GM19193 (cell line): ENCODE measurements at regions not wholly inside any gene's neighbourhood (a gene's known extent, or its start where the extent isn't known, plus 50 kb on each side); places are given as distances from the start of the nearest gene placed in this dataset.

ENCODE experiments used
- POLR2A ChIP-seq: IDR thresholded peaks from 4 replicates; pipeline ENCODE4 v1.6.1; 2011; ENCODE audit not compliant: insufficient read depth, insufficient read length; ENCODE audit errors: extremely low read depth

DNA sequence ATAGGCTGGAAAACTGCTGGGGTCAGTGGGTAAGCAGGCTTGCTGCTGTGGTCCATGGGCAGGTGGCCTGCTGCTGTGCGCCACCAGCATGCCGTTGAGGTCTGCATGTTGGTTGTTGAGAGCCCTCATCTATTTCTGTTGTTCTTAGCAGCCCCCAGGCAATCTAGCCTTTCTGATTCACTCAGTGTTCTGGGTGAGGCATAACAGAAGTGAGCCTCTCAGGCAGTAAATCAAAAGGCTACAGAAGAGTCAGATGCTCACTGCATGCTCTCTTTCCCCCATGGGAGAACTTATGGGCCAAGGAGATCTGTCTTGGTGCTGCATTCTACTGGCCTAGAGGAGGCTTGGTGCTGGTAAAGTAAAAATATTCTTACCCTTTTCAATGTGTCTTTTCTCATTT is 67.8 kb upstream of the ATP10A start:
- no peak for TF ChIP-seq POLR2A
